LNCAP (cell line): ENCODE measurements at regions not wholly inside any gene's neighbourhood (a gene's known extent, or its start where the extent isn't known, plus 50 kb on each side); places are given as distances from the start of the nearest gene placed in this dataset.

Experiments used
- TF ChIP-seq, protein P1 (sequence below): fragments of 450-650 bp; IDR thresholded peaks from 2 replicates; pipeline ENCODE4 v1.5.1; 2017; ENCODE audit warnings: mild to moderate bottlenecking

DNA sequence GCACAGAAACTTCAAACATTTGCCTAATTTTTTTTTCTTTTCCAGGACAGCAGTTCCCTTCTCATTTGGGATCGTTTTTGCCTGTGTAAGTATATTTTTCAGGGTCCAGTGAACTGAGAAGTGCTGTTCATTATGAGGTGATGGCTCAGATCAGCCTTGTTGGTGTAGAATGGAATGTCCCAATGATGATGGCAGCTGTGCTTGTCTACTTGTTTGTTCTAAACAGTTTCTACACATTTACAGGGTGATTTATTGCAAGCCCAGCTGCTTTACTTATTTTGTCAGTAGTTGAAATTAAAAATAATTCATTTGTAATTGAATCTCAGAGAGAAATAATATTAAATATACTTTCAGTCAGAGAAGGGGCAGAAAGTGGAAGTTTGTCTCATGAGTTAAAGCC is 337.6 kb upstream of the SEMA6A start:
- TF ChIP-seq, protein P1, sequence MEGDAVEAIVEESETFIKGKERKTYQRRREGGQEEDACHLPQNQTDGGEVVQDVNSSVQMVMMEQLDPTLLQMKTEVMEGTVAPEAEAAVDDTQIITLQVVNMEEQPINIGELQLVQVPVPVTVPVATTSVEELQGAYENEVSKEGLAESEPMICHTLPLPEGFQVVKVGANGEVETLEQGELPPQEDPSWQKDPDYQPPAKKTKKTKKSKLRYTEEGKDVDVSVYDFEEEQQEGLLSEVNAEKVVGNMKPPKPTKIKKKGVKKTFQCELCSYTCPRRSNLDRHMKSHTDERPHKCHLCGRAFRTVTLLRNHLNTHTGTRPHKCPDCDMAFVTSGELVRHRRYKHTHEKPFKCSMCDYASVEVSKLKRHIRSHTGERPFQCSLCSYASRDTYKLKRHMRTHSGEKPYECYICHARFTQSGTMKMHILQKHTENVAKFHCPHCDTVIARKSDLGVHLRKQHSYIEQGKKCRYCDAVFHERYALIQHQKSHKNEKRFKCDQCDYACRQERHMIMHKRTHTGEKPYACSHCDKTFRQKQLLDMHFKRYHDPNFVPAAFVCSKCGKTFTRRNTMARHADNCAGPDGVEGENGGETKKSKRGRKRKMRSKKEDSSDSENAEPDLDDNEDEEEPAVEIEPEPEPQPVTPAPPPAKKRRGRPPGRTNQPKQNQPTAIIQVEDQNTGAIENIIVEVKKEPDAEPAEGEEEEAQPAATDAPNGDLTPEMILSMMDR: no peak

GRCh38 chr5:116911074-116911473 is 336.5 kb upstream of the SEMA6A start:
- TF ChIP-seq, protein P1: no peak

DNA sequence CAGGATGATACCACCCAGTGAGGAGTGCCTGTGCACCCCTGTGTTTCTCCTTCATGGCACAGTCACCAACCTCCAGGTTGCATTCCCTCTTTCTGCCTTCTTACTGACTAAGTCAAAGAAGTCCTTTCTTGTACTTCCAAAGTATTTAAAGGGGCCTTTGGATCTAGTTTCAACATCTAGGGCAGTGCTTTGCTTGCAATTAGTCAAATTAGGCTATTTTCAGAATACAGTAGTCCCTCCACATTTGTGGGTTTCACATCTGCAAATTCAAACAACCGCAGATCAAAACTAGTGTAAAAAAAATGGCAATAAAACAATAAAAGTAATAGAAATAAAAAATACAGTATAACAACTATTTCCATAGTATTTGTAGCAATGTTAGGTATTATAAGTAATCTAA is 333.9 kb upstream of the SEMA6A start:
- TF ChIP-seq, protein P1: no peak

DNA sequence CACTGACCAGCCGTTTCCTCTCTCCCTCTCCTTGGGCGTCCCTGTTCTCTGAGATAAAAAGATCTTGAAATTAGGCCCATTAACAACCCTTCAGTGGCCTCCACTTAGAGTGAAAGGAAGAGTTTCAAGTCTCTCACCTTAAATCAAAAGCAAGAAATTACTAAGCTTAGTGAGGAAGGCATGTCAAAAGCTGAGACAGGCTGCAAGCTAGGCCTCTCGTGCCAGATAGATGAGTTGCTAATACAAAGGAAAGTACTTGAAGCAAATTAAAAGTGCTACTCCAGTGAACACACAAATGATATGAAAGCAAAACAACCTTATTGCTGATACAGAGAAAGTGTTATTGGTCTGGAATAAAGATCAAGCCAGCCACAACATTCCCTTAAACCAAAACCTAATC is 331.3 kb upstream of the SEMA6A start:
- TF ChIP-seq, protein P1: no peak

DNA sequence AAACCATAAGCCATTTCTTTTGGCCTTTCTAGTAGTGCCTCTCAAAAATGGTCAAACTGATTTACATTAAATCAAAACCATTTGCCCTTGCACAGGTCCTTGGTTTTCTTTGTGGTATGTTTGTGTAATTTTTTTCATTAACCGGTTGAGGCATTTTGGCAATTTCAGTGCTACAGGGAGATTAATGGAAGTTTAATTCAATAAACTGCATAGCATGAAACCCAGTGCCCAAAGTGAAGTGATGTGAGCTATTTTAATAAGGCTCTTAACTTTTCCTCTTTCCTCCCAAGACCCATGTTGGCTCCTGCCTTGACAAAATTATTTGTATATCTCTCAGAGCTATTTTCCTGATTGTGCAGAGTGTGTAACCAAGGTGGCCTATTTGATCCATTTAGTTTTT is 326.2 kb upstream of the SEMA6A start:
- TF ChIP-seq, protein P1: no peak

DNA sequence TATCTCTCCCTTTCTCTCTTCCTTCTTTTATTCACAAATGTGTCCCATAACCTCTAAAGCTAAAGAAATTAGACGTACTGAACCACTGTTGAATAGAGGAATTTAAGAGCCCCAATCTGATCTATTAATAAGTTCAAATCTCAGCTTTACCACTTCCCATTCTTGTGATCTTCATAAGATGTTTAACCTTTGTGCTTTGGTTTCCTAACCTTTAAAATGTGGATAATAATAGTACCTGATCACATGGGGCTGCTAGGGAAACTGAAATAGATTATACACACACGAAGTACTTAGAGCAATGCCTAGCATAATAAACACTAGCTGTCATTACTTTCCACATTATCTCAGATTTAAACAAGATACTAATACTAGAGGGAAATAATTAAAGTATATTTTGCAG is 324.3 kb upstream of the SEMA6A start:
- TF ChIP-seq, protein P1: no peak

DNA sequence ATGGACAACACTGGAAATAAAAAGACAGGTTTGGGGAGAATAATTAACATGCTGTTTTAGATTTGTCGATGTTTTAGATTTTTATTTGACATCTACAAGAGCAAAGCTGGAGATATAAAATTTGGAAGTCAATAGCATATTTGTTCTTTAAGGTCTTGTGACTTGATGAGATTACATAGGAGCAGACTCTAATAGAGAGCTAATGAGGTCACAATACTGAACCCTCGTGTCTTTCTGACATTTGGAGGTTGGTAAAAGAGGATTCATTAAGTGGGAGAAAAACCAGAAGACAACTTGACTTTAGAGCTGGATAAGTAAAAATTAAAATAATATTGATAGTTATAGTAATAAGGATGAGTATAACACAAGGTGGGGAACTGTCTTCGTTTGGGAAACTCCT is 322.7 kb upstream of the SEMA6A start:
- TF ChIP-seq, protein P1: no peak

DNA sequence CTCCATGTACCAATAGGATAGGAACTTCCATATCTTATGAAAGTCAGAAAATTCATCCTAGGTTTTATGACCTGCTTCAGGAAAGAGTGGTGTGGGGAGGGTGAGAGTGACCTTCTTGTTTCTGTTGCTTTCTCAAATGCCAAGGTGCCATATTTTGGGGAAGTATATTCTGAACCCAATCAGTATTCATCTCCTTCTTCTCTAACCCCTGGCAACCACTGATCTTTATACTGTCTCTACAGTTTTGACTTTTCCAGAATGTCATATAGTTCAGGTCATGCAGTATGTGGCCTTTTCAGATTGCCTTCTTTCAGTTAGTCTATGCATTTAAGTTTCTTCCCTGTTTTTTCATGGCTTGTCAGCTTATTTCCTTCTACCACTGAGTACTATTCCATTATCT is 321.4 kb upstream of the SEMA6A start:
- TF ChIP-seq, protein P1: no peak
